ENCODE measurements at regions not wholly inside any gene's neighbourhood (a gene's known extent, or its start where the extent isn't known, plus 50 kb on each side); places are given as distances from the start of the nearest gene placed in this dataset.
"Not testable (repeated sequence)": the region's sequence is repeated elsewhere in the genome, so short reads cannot be mapped to it uniquely, and the experiment has no call there.

- Histone ChIP-seq H4K20me1 (ENCODE audit: insufficient read depth, low read length) (no peaks in the 10 kb centered on the region), H3K9me2 (replicated peaks; ENCODE audit: insufficient read depth, low read length) (no peaks in the 10 kb centered on the region), H3K4me1 (ENCODE audit: low read length) (no peaks in the 10 kb centered on the region), H2AFZ (ENCODE audit: low read length) (no peak overlapping the region), H3K79me2 (ENCODE audit: low read length) (no peaks in the 10 kb centered on the region), H3F3A (ENCODE audit: insufficient read depth, low read length) (no peaks in the 10 kb centered on the region), H3K9me3 (replicated peaks; ENCODE audit: insufficient read depth, low read length) (no peaks in the 10 kb centered on the region), H3K27me3 (replicated peaks; ENCODE audit: insufficient read depth, low read length) (no peaks in the 10 kb centered on the region), H3K9ac (ENCODE audit: low read length) (no peak overlapping the region), H3K27ac (ENCODE audit: low read length) (no peak overlapping the region), H3K36me3 (replicated peaks; ENCODE audit: insufficient read depth, low read length) (no peaks in the 10 kb centered on the region), H3K4me2 (ENCODE audit: low read depth, low read length) (no peak overlapping the region), H3K4me3 (ENCODE audit: low read length) (no peak overlapping the region)
- DNase-seq = no peak
- TF ChIP-seq EZH2 (optimal IDR thresholded peaks at IDR 0.05; ENCODE audit: low read depth, low read length) (no peak), EZH2phosphoT487 (IDR thresholded peaks at IDR 0.05; ENCODE audit: low read length) (no peak), CTCF (IDR thresholded peaks at IDR 0.05; ENCODE audit: low read length) (no peak)
Observed at GRCh38 chr14:66022526-66022925, 463.6 kb upstream of the CCDC196 start.

GRCh38 chr14:66025779-66026178, 460.4 kb upstream of the CCDC196 start:
- Histone ChIP-seq H3K4me2 (ENCODE audit: low read depth, low read length) (no peak overlapping the region), H2AFZ (ENCODE audit: low read length) (no peak overlapping the region), H3K79me2 (ENCODE audit: low read length) (no peaks in the 10 kb centered on the region), H3K27ac (ENCODE audit: low read length) (no peak overlapping the region), H3K36me3 (replicated peaks; ENCODE audit: insufficient read depth, low read length) (no peaks in the 10 kb centered on the region), H3K9me2 (replicated peaks; ENCODE audit: insufficient read depth, low read length) (no peaks in the 10 kb centered on the region), H3K4me1 (ENCODE audit: low read length) (no peaks in the 10 kb centered on the region), H3K27me3 (replicated peaks; ENCODE audit: insufficient read depth, low read length) (no peaks in the 10 kb centered on the region), H3F3A (ENCODE audit: insufficient read depth, low read length) (no peaks in the 10 kb centered on the region), H4K20me1 (ENCODE audit: insufficient read depth, low read length) (no peaks in the 10 kb centered on the region), H3K4me3 (ENCODE audit: low read length) (no peak overlapping the region), H3K9me3 (replicated peaks; ENCODE audit: insufficient read depth, low read length) (no peaks in the 10 kb centered on the region), H3K9ac (ENCODE audit: low read length) (no peak overlapping the region)
- TF ChIP-seq EZH2 (optimal IDR thresholded peaks at IDR 0.05; ENCODE audit: low read depth, low read length) (no peak), EZH2phosphoT487 (IDR thresholded peaks at IDR 0.05; ENCODE audit: low read length) (no peak), CTCF (IDR thresholded peaks at IDR 0.05; ENCODE audit: low read length) (no peak)
- no peak for DNase-seq

- not testable (repeated sequence) for H4K20me1 ChIP-seq (ENCODE audit: insufficient read depth, low read length); H2AFZ ChIP-seq (ENCODE audit: low read length); H3K9me2 ChIP-seq (replicated peaks; ENCODE audit: insufficient read depth, low read length); DNase-seq; H3K9me3 ChIP-seq (replicated peaks; ENCODE audit: insufficient read depth, low read length); H3K36me3 ChIP-seq (replicated peaks; ENCODE audit: insufficient read depth, low read length); H3K4me1 ChIP-seq (ENCODE audit: low read length); H3K4me2 ChIP-seq (ENCODE audit: low read depth, low read length); H3K4me3 ChIP-seq (ENCODE audit: low read length); H3F3A ChIP-seq (ENCODE audit: insufficient read depth, low read length); H3K27ac ChIP-seq (ENCODE audit: low read length); H3K79me2 ChIP-seq (ENCODE audit: low read length); H3K9ac ChIP-seq (ENCODE audit: low read length); H3K27me3 ChIP-seq (replicated peaks; ENCODE audit: insufficient read depth, low read length)
Observed at GRCh38 chr14:66031981-66032380, 454.2 kb upstream of the CCDC196 start.

- DNase-seq = no peak
- Histone ChIP-seq H3K9me3 (replicated peaks; ENCODE audit: insufficient read depth, low read length) (no peaks in the 10 kb centered on the region), H3K4me1 (ENCODE audit: low read length) (no peaks in the 10 kb centered on the region), H3K79me2 (ENCODE audit: low read length) (no peaks in the 10 kb centered on the region), H3F3A (ENCODE audit: insufficient read depth, low read length) (no peaks in the 10 kb centered on the region), H2AFZ (ENCODE audit: low read length) (no peak overlapping the region), H4K20me1 (ENCODE audit: insufficient read depth, low read length) (no peaks in the 10 kb centered on the region), H3K4me2 (ENCODE audit: low read depth, low read length) (no peak overlapping the region), H3K9me2 (replicated peaks; ENCODE audit: insufficient read depth, low read length) (no peaks in the 10 kb centered on the region), H3K9ac (ENCODE audit: low read length) (no peak overlapping the region), H3K4me3 (ENCODE audit: low read length) (no peak overlapping the region), H3K36me3 (replicated peaks; ENCODE audit: insufficient read depth, low read length) (no peaks in the 10 kb centered on the region), H3K27me3 (replicated peaks; ENCODE audit: insufficient read depth, low read length) (no peaks in the 10 kb centered on the region), H3K27ac (ENCODE audit: low read length) (no peak overlapping the region)
- TF ChIP-seq EZH2 (optimal IDR thresholded peaks at IDR 0.05; ENCODE audit: low read depth, low read length) (no peak), CTCF (IDR thresholded peaks at IDR 0.05; ENCODE audit: low read length) (no peak), EZH2phosphoT487 (IDR thresholded peaks at IDR 0.05; ENCODE audit: low read length) (no peak)
Observed at GRCh38 chr14:66032800-66033199, 453.4 kb upstream of the CCDC196 start.
